GM23338 (cell line): ENCODE measurements at regions not wholly inside any gene's neighbourhood (a gene's known extent, or its start where the extent isn't known, plus 50 kb on each side); places are given as distances from the start of the nearest gene placed in this dataset.
A peak's percentile ranks its signal among the peaks of the same experiment; 100 is the strongest.

Experiments used
- ATAC-seq: fragments of 200-7000 bp; cut with Tn5 transposase; 3 replicates; pipeline ENCODE4 v1.9.1; 2020
- DNase-seq: peaks from one replicate; pipeline ENCODE4 v3.0.0-alpha.2; 2015; ENCODE audit warnings: low spot score
- H2AFZ ChIP-seq: fragments of 200-600 bp; sonication (generic); 2 replicates; pipeline ENCODE4 v1.8.0; 2016; ENCODE audit warnings: antibody characterized with exemption, mild to moderate bottlenecking, moderate library complexity
- H3F3A ChIP-seq: fragments of 200-600 bp; sonication (generic); replicated peaks from 2 replicates; pipeline ENCODE4 v1.8.0; 2017; ENCODE audit warnings: antibody characterized with exemption, mixed run types, low read depth
- H3K27ac ChIP-seq: fragments of 200-600 bp; sonication (generic); 2 replicates; pipeline ENCODE4 v1.6.1; 2016; ENCODE audit warnings: low read depth
- H3K27me3 ChIP-seq: fragments of 200-600 bp; sonication (generic); 2 replicates; pipeline ENCODE4 v1.8.0; 2016; ENCODE audit warnings: mild to moderate bottlenecking, mixed run types, moderate library complexity; ENCODE audit not compliant: insufficient read depth
- H3K36me3 ChIP-seq: fragments of 200-600 bp; sonication (generic); 2 replicates; pipeline ENCODE4 v1.8.0; 2016; ENCODE audit warnings: mild to moderate bottlenecking; ENCODE audit not compliant: insufficient read depth
- H3K4me1 ChIP-seq: fragments of 200-600 bp; sonication (generic); 2 replicates; pipeline ENCODE4 v1.8.0; 2016; ENCODE audit warnings: mild to moderate bottlenecking, moderate library complexity; ENCODE audit not compliant: insufficient read depth
- H3K4me2 ChIP-seq: fragments of 200-600 bp; sonication (generic); 2 replicates; pipeline ENCODE4 v1.7.1; 2017; ENCODE audit warnings: mixed run types
- H3K4me3 ChIP-seq: fragments of 200-600 bp; sonication (generic); 2 replicates; pipeline ENCODE4 v1.6.1; 2016; ENCODE audit warnings: mixed run types
- H3K79me2 ChIP-seq: fragments of 200-600 bp; sonication (generic); replicated peaks from 2 replicates; pipeline ENCODE4 v1.8.0; 2017; ENCODE audit warnings: mild to moderate bottlenecking; ENCODE audit not compliant: insufficient read depth
- H3K9me2 ChIP-seq: fragments of 200-600 bp; sonication (generic); 2 replicates; pipeline ENCODE4 v1.8.0; 2017; ENCODE audit not compliant: insufficient read depth
- H4K20me1 ChIP-seq: fragments of 200-600 bp; sonication (generic); replicated peaks from 2 replicates; pipeline ENCODE4 v1.8.0; 2017; ENCODE audit warnings: mild to moderate bottlenecking; ENCODE audit not compliant: insufficient read depth
- H3K27ac Mint-ChIP-seq: 2 replicates; pipeline ENCODE4 v1.8.0; 2020; ENCODE audit warnings: inconsistent platforms, mild to moderate bottlenecking, moderate library complexity, mixed read lengths
- H3K27me3 Mint-ChIP-seq: 3 replicates; pipeline ENCODE4 v1.8.0; 2022; ENCODE audit warnings: low read depth, mild to moderate bottlenecking, moderate library complexity, mixed read lengths, inconsistent platforms; ENCODE audit not compliant: insufficient read depth, poor library complexity
- H3K36me3 Mint-ChIP-seq: 3 replicates; pipeline ENCODE4 v1.8.0; 2021; ENCODE audit warnings: low read depth, mild to moderate bottlenecking, inconsistent platforms, moderate library complexity, mixed read lengths
- H3K4me1 Mint-ChIP-seq: 3 replicates; pipeline ENCODE4 v1.8.0; 2020; ENCODE audit warnings: mild to moderate bottlenecking, inconsistent platforms, mixed read lengths
- H3K4me3 Mint-ChIP-seq: 3 replicates; pipeline ENCODE4 v1.8.0; 2021; ENCODE audit warnings: moderate library complexity, mild to moderate bottlenecking, inconsistent platforms, mixed read lengths
- H3K9me3 Mint-ChIP-seq: 3 replicates; pipeline ENCODE4 v1.8.0; 2020; ENCODE audit warnings: moderate library complexity, mild to moderate bottlenecking, inconsistent platforms, mixed read lengths
- CREB1 ChIP-seq: fragments of 250-450 bp; sonication (Bioruptor Pico); IDR thresholded peaks from 2 replicates; pipeline ENCODE4 v1.5.0; 2020; ENCODE audit warnings: low read depth, mild to moderate bottlenecking, moderate library complexity
- EZH2 ChIP-seq: fragments of 200-600 bp; sonication (generic); IDR thresholded peaks from one replicate; pipeline ENCODE4 v1.8.0; 2017; ENCODE audit warnings: antibody characterized with exemption, mild to moderate bottlenecking, low read depth; ENCODE audit not compliant: unreplicated experiment
- EZH2phosphoT487 ChIP-seq: fragments of 200-600 bp; sonication (generic); IDR thresholded peaks from one replicate; pipeline ENCODE4 v1.8.1; 2018; ENCODE audit warnings: antibody characterized with exemption; ENCODE audit not compliant: unreplicated experiment
- JUNB ChIP-seq: IDR thresholded peaks from one replicate; pipeline ENCODE4 v1.6.1; 2016; ENCODE audit warnings: antibody characterized with exemption; ENCODE audit not compliant: unreplicated experiment
- NANOG ChIP-seq: IDR thresholded peaks from 2 replicates; pipeline ENCODE4 v1.6.1; 2016; ENCODE audit warnings: antibody characterized with exemption, borderline replicate concordance
- POLR2AphosphoS5 ChIP-seq: IDR thresholded peaks from 2 replicates; pipeline ENCODE4 v1.6.1; 2016; ENCODE audit warnings: antibody characterized with exemption, low read depth
- STAT1 ChIP-seq: IDR thresholded peaks from one replicate; pipeline ENCODE4 v1.6.1; 2016; ENCODE audit warnings: antibody characterized with exemption; ENCODE audit not compliant: unreplicated experiment
- ZNF114 ChIP-seq: fragments of 250-450 bp; sonication (Bioruptor Pico); IDR thresholded peaks from 2 replicates; pipeline ENCODE4 v1.5.0; 2020; ENCODE audit warnings: mild to moderate bottlenecking, moderate library complexity
- ZNF331 ChIP-seq: fragments of 250-450 bp; sonication (Bioruptor Pico); IDR thresholded peaks from 2 replicates; pipeline ENCODE4 v1.5.0; 2020; ENCODE audit warnings: low read depth, mild to moderate bottlenecking, moderate library complexity
- TF ChIP-seq, protein P1 (sequence below): IDR thresholded peaks from 2 replicates; pipeline ENCODE4 v1.6.1; 2016; ENCODE audit warnings: antibody characterized with exemption
- TF ChIP-seq, protein P2 (sequence below), 2 experiments: fragments of 200-600 bp in 1 of 2; sonication (generic) in 1 of 2; conservative IDR thresholded peaks; 2 replicates each; pipeline versions ENCODE4 v1.5.1 to v1.6.1; 2016 to 2017; ENCODE audit warnings: antibody characterized with exemption in 2 of 2, low read depth in 2 of 2, mild to moderate bottlenecking in 2 of 2, moderate library complexity in 1 of 2
- TF ChIP-seq, protein P3 (sequence below): fragments of 250-450 bp; sonication (Bioruptor Pico); IDR thresholded peaks from 2 replicates; pipeline ENCODE4 v1.5.0; 2020; ENCODE audit warnings: mild to moderate bottlenecking, moderate library complexity
- TF ChIP-seq, protein P4 (sequence below): IDR thresholded peaks from one replicate; pipeline ENCODE4 v1.6.1; 2018; ENCODE audit warnings: antibody characterized with exemption; ENCODE audit not compliant: unreplicated experiment

DNA sequence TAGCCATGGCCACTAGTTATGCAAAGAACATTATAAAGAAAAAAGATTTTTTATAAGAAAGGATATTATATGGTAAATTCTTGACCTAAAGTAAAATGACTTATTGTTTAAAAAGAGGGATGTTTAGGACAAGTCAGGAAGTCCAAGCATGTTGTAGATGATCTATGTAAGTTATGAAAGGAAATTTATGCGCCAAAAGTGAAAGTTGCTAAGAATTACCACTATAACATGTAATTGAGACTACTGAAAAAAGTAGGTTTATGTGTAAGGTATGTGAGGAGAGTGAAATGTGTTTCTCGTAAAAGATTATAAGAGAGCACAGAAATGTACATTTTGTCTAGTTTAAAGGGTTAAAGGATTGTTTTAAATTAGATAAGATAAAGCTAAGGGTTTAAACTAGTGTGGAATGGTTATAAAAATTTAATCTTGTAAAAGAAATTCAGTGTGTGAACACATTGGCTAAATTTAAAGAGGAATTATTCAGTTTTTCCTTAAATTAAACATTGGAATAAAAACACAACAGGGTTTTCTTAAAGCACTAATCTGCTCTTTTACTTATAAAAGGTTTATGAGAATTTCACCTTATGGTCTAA is 1100.4 kb upstream of the EDIL3 start:
- Mint-ChIP-seq H3K4me1 (no peaks in the 10 kb centered on the region), H3K4me3 (no peak overlapping the region), H3K27ac (no peak overlapping the region), H3K27me3 (no peaks in the 10 kb centered on the region), H3K36me3 (peaks cover 36% of the 10 kb centered on the region), H3K9me3 (peaks cover 58% of the 10 kb centered on the region)
- H3K36me3 ChIP-seq, result peaks cover 16% of the 10 kb centered on the region
- peak; percentile 70 for DNase-seq
- H2AFZ ChIP-seq, result no peak overlapping the region
- no peak overlapping the region for H3K4me2 ChIP-seq
- no peaks in the 10 kb centered on the region; the same call in 1 of the 2 replicates for H3K9me2 ChIP-seq
- no peaks in the 10 kb centered on the region for H3F3A ChIP-seq
- no peaks in the 10 kb centered on the region for H4K20me1 ChIP-seq
- no peak overlapping the region for H3K4me3 ChIP-seq
- no peak for ATAC-seq
- no peaks in the 10 kb centered on the region for H3K79me2 ChIP-seq
- TF ChIP-seq, protein P1, sequence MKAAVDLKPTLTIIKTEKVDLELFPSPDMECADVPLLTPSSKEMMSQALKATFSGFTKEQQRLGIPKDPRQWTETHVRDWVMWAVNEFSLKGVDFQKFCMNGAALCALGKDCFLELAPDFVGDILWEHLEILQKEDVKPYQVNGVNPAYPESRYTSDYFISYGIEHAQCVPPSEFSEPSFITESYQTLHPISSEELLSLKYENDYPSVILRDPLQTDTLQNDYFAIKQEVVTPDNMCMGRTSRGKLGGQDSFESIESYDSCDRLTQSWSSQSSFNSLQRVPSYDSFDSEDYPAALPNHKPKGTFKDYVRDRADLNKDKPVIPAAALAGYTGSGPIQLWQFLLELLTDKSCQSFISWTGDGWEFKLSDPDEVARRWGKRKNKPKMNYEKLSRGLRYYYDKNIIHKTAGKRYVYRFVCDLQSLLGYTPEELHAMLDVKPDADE, result no peak
- TF ChIP-seq EZH2phosphoT487 (no peak), ZNF331 (CRISPR knock-in tag) (no peak), JUNB (no peak), NANOG (no peak), POLR2AphosphoS5 (no peak), EZH2 (no peak), STAT1 (no peak), ZNF114 (CRISPR knock-in tag) (no peak), CREB1 (CRISPR knock-in tag) (no peak)
- TF ChIP-seq, protein P2, sequence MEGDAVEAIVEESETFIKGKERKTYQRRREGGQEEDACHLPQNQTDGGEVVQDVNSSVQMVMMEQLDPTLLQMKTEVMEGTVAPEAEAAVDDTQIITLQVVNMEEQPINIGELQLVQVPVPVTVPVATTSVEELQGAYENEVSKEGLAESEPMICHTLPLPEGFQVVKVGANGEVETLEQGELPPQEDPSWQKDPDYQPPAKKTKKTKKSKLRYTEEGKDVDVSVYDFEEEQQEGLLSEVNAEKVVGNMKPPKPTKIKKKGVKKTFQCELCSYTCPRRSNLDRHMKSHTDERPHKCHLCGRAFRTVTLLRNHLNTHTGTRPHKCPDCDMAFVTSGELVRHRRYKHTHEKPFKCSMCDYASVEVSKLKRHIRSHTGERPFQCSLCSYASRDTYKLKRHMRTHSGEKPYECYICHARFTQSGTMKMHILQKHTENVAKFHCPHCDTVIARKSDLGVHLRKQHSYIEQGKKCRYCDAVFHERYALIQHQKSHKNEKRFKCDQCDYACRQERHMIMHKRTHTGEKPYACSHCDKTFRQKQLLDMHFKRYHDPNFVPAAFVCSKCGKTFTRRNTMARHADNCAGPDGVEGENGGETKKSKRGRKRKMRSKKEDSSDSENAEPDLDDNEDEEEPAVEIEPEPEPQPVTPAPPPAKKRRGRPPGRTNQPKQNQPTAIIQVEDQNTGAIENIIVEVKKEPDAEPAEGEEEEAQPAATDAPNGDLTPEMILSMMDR (conservative IDR thresholded peaks at IDR 0.05; ENCODE audit: low read depth in 2 of 2), result no peak
- TF ChIP-seq, protein P3, sequence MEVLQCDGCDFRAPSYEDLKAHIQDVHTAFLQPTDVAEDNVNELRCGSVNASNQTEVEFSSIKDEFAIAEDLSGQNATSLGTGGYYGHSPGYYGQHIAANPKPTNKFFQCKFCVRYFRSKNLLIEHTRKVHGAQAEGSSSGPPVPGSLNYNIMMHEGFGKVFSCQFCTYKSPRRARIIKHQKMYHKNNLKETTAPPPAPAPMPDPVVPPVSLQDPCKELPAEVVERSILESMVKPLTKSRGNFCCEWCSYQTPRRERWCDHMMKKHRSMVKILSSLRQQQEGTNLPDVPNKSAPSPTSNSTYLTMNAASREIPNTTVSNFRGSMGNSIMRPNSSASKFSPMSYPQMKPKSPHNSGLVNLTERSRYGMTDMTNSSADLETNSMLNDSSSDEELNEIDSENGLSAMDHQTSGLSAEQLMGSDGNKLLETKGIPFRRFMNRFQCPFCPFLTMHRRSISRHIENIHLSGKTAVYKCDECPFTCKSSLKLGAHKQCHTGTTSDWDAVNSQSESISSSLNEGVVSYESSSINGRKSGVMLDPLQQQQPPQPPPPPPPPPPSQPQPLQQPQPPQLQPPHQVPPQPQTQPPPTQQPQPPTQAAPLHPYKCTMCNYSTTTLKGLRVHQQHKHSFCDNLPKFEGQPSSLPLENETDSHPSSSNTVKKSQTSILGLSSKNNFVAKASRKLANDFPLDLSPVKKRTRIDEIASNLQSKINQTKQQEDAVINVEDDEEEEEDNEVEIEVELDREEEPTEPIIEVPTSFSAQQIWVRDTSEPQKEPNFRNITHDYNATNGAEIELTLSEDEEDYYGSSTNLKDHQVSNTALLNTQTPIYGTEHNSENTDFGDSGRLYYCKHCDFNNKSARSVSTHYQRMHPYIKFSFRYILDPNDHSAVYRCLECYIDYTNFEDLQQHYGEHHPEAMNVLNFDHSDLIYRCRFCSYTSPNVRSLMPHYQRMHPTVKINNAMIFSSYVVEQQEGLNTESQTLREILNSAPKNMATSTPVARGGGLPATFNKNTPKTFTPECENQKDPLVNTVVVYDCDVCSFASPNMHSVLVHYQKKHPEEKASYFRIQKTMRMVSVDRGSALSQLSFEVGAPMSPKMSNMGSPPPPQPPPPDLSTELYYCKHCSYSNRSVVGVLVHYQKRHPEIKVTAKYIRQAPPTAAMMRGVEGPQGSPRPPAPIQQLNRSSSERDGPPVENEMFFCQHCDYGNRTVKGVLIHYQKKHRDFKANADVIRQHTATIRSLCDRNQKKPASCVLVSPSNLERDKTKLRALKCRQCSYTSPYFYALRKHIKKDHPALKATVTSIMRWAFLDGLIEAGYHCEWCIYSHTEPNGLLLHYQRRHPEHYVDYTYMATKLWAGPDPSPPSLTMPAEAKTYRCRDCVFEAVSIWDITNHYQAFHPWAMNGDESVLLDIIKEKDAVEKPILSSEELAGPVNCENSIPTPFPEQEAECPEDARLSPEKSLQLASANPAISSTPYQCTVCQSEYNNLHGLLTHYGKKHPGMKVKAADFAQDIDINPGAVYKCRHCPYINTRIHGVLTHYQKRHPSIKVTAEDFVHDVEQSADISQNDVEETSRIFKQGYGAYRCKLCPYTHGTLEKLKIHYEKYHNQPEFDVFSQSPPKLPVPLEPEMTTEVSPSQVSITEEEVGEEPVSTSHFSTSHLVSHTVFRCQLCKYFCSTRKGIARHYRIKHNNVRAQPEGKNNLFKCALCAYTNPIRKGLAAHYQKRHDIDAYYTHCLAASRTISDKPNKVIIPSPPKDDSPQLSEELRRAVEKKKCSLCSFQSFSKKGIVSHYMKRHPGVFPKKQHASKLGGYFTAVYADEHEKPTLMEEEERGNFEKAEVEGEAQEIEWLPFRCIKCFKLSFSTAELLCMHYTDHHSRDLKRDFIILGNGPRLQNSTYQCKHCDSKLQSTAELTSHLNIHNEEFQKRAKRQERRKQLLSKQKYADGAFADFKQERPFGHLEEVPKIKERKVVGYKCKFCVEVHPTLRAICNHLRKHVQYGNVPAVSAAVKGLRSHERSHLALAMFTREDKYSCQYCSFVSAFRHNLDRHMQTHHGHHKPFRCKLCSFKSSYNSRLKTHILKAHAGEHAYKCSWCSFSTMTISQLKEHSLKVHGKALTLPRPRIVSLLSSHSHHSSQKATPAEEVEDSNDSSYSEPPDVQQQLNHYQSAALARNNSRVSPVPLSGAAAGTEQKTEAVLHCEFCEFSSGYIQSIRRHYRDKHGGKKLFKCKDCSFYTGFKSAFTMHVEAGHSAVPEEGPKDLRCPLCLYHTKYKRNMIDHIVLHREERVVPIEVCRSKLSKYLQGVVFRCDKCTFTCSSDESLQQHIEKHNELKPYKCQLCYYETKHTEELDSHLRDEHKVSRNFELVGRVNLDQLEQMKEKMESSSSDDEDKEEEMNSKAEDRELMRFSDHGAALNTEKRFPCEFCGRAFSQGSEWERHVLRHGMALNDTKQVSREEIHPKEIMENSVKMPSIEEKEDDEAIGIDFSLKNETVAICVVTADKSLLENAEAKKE (CRISPR knock-in tag), result no peak
- TF ChIP-seq, protein P4, sequence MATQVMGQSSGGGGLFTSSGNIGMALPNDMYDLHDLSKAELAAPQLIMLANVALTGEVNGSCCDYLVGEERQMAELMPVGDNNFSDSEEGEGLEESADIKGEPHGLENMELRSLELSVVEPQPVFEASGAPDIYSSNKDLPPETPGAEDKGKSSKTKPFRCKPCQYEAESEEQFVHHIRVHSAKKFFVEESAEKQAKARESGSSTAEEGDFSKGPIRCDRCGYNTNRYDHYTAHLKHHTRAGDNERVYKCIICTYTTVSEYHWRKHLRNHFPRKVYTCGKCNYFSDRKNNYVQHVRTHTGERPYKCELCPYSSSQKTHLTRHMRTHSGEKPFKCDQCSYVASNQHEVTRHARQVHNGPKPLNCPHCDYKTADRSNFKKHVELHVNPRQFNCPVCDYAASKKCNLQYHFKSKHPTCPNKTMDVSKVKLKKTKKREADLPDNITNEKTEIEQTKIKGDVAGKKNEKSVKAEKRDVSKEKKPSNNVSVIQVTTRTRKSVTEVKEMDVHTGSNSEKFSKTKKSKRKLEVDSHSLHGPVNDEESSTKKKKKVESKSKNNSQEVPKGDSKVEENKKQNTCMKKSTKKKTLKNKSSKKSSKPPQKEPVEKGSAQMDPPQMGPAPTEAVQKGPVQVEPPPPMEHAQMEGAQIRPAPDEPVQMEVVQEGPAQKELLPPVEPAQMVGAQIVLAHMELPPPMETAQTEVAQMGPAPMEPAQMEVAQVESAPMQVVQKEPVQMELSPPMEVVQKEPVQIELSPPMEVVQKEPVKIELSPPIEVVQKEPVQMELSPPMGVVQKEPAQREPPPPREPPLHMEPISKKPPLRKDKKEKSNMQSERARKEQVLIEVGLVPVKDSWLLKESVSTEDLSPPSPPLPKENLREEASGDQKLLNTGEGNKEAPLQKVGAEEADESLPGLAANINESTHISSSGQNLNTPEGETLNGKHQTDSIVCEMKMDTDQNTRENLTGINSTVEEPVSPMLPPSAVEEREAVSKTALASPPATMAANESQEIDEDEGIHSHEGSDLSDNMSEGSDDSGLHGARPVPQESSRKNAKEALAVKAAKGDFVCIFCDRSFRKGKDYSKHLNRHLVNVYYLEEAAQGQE, result no peak
- no peaks in the 10 kb centered on the region for H3K4me1 ChIP-seq
- H3K27me3 ChIP-seq, result no peaks in the 10 kb centered on the region
- H3K27ac ChIP-seq, result no peak overlapping the region
